ENCODE measurements at regions not wholly inside any gene's neighbourhood (a gene's known extent, or its start where the extent isn't known, plus 50 kb on each side); places are given as distances from the start of the nearest gene placed in this dataset.
"Not testable (repeated sequence)": the region's sequence is repeated elsewhere in the genome, so short reads cannot be mapped to it uniquely, and the experiment has no call there.

DNA sequence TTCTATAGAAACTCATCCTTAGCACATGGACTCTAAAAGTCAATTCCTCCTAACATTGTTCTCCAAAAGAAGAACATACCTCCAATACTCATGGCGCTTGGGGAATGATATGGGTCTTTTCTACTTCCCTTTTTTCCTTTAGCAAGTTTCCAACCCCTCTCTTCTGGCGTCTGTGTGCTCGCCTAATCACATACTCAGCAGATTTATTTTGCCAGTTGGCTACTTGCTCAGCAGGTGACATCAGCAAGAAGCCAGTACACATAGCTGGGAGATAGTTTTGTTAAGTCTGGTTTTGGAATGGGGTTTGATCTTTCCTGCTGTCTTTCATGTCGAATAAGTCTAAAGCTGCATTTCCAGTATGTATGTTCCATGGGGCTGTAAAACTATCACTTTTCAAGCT is 193.8 kb downstream of the POM121L12 start:
- Histone ChIP-seq H3K27me3 (no peaks in the 10 kb centered on the region), H3K9me3 (no peaks in the 10 kb centered on the region), H3K27ac (no peak overlapping the region), H3K36me3 (no peaks in the 10 kb centered on the region), H3K4me1 (no peaks in the 10 kb centered on the region), H3K4me3 (no peak overlapping the region)
- 67 to 80% methylated on average over 4 of the region's 4 CpGs for WGBS, 2 donors
- TF ChIP-seq POLR2A (IDR thresholded peaks at IDR 0.05) (no peak), EP300 (IDR thresholded peaks at IDR 0.05) (no peak)
- TF ChIP-seq, protein P1, sequence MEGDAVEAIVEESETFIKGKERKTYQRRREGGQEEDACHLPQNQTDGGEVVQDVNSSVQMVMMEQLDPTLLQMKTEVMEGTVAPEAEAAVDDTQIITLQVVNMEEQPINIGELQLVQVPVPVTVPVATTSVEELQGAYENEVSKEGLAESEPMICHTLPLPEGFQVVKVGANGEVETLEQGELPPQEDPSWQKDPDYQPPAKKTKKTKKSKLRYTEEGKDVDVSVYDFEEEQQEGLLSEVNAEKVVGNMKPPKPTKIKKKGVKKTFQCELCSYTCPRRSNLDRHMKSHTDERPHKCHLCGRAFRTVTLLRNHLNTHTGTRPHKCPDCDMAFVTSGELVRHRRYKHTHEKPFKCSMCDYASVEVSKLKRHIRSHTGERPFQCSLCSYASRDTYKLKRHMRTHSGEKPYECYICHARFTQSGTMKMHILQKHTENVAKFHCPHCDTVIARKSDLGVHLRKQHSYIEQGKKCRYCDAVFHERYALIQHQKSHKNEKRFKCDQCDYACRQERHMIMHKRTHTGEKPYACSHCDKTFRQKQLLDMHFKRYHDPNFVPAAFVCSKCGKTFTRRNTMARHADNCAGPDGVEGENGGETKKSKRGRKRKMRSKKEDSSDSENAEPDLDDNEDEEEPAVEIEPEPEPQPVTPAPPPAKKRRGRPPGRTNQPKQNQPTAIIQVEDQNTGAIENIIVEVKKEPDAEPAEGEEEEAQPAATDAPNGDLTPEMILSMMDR (IDR thresholded peaks at IDR 0.05) = no peak
- no peak for DNase-seq (ENCODE audit: low spot score in 2 of 2)

DNA sequence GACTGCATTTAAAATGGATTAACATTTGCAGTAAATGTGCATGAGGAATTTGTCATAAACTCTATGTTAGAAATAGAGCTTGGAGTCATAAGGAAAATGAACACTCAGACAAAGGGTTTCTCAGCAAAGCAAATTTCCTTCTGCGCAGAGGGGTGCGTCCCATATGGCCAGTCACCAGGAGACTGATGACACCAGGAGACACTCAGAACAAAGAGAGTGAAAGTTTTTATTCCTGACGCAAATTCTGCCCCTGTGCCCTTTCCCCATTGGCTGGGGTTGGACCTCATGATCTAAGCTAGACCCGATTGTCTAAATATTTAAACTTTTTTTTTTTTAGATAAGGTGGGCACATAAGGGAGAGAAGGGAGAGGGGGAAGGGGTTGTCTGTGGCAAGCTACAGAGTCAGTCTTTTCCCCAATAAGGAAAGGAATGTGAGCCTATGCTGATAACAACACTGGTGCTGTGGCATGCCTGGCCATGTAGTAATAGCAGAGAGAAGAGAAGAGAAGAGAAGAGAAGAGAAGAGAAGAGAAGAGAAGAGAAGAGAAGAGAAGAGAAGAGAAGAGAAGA is 202.0 kb downstream of the POM121L12 start:
- no peak overlapping the region for H3K4me3 ChIP-seq
- no peak for DNase-seq (ENCODE audit: low spot score in 2 of 2)
- no peaks in the 10 kb centered on the region for H3K9me3 ChIP-seq
- H3K4me1 ChIP-seq = no peaks in the 10 kb centered on the region
- no peaks in the 10 kb centered on the region for H3K36me3 ChIP-seq
- TF ChIP-seq POLR2A (IDR thresholded peaks at IDR 0.05) = no peak
- H3K27ac ChIP-seq = no peak overlapping the region
- 59 to 68% methylated on average over 4 of the region's 4 CpGs for WGBS, 2 donors
- no peaks in the 10 kb centered on the region for H3K27me3 ChIP-seq

DNA sequence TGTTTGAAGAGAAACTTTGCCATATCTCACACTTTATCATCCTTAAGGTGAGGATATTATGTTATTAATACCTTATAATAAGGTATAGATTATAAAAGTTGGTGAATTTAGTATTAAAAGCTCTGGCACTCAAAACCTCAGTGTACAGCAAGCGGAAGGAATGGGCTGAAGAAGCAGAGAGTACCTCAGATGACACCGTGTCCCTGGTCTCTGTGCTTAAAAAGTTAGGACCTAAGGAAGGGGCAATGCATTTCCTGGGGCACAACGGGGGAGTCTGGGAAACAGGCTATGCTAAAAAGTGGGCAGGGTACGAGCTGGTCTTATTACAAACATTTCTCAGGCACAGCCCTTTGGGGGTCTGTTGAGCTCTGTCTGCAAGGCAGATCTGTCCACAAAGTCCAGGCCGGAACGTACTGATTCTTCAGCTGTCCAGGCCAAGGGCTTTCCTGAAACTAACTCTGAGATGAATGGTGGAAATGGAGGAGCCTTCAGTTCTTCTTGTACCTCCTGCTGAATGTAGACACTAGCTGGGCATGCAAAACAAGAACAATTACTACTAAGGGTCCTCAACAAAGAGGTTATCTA is 202.7 kb downstream of the POM121L12 start:
- Histone ChIP-seq H3K27me3 (no peaks in the 10 kb centered on the region), H3K4me1 (no peaks in the 10 kb centered on the region), H3K27ac (no peak overlapping the region), H3K4me3 (no peak overlapping the region), H3K9me3 (no peaks in the 10 kb centered on the region), H3K36me3 (no peaks in the 10 kb centered on the region)
- TF ChIP-seq, protein P1 (IDR thresholded peaks at IDR 0.05) = no peak
- no peak for TF ChIP-seq POLR2A (IDR thresholded peaks at IDR 0.05)
- TF ChIP-seq EP300 (IDR thresholded peaks at IDR 0.05) = no peak
- WGBS, 2 donors = 86% methylated on average over 6 of the region's 6 CpGs
- no peak for DNase-seq (ENCODE audit: low spot score in 2 of 2)

DNA sequence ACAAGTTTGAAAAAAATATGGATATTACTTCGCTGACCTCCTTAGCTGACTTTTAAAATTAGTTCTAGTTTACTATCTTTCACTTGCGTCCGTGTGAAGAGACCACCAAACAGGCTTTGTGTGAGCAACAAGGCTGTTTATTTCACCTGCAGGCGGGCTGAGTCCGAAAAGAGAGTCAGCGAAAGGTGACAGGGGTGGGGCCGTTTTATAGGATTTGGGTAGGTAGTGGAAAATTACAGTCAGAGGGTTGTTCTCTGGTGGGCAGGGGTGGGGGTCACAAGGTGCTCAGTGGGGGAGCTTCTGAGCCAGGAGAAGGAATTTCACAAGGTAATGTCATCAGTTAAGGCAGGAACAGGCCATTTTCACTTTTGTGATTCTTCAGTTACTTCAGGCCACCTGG is 203.7 kb downstream of the POM121L12 start:
- H3K27ac ChIP-seq; H3K4me3 ChIP-seq; H3K4me1 ChIP-seq; H3K9me3 ChIP-seq; DNase-seq (ENCODE audit: low spot score in 2 of 2); H3K27me3 ChIP-seq; H3K36me3 ChIP-seq: not testable (repeated sequence)
- WGBS, 2 donors = 66 to 75% methylated on average over 7 of the region's 7 CpGs

DNA sequence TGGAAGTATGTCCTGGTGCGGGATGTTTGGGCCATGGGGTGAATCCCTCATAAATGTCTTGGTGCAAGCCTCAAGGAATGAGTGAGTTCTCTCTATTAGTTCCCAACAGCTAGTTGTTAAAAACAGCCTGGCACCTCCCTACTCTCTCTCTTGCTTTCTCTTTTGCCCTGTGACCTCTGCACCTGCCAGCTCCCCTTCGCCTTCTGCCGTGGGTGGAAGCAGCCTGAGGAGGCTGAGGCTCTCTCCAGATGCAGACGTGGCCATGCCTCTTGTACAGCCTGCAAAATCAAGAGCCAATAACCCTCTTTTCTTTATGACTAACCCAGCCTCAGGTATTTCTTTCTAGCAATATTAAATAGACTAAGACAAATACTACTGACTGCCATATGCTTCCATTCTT is 210.3 kb downstream of the POM121L12 start:
- 65 to 77% methylated on average over 4 of the region's 4 CpGs for WGBS, 2 donors
- H3K4me1 ChIP-seq = no peaks in the 10 kb centered on the region
- H3K36me3 ChIP-seq = no peaks in the 10 kb centered on the region
- no peaks in the 10 kb centered on the region for H3K9me3 ChIP-seq
- H3K4me3 ChIP-seq = no peak overlapping the region
- TF ChIP-seq POLR2A (IDR thresholded peaks at IDR 0.05) (no peak), EP300 (IDR thresholded peaks at IDR 0.05) (no peak)
- TF ChIP-seq, protein P1 (IDR thresholded peaks at IDR 0.05) = no peak
- no peak overlapping the region for H3K27ac ChIP-seq
- no peaks in the 10 kb centered on the region for H3K27me3 ChIP-seq
- DNase-seq (ENCODE audit: low spot score in 2 of 2) = no peak

DNA sequence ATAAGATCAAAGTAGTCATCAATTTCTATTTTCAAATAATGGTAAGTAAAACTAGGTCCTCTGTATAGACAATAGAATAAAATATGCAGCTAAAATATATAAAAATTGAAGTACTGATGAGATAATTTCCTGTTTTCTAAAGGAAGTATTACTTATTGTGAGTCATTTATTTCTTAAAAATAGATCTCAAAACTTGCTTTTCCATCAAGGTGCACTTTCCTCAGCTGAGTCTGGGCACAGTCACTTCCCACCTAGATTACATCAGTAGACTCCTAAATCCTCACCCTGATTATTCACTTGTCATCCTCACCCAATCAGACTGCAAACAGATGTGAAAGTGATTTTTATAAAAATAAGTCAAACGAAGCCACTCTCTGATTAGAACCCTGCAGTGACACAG is 211.5 kb downstream of the POM121L12 start:
- no peak overlapping the region for H3K27ac ChIP-seq
- no peaks in the 10 kb centered on the region for H3K9me3 ChIP-seq
- WGBS, 2 donors = 77 to 83% methylated on average over 1 of the region's 1 CpG
- no peaks in the 10 kb centered on the region for H3K27me3 ChIP-seq
- DNase-seq (ENCODE audit: low spot score in 2 of 2) = no peak
- H3K4me3 ChIP-seq = no peak overlapping the region
- H3K36me3 ChIP-seq = no peaks in the 10 kb centered on the region
- no peaks in the 10 kb centered on the region for H3K4me1 ChIP-seq
- TF ChIP-seq POLR2A (IDR thresholded peaks at IDR 0.05) (no peak), EP300 (IDR thresholded peaks at IDR 0.05) (no peak)
- TF ChIP-seq, protein P1 (IDR thresholded peaks at IDR 0.05) = no peak
